ENCODE measurements at regions not wholly inside any gene's neighbourhood (a gene's known extent, or its start where the extent isn't known, plus 50 kb on each side); places are given as distances from the start of the nearest gene placed in this dataset.

GRCh38 chr11:70786021-70786665 lies 387.8 kb downstream of the CTTN start:
- DNase-seq = no peak

GRCh38 chr11:70788248-70789022 lies 390.1 kb downstream of the CTTN start:
- no peak for DNase-seq

GRCh38 chr11:70790671-70791300 lies 392.5 kb downstream of the CTTN start:
- no peak for DNase-seq

- DNase-seq = no peak
Observed at GRCh38 chr11:70796648-70797227, 398.4 kb downstream of the CTTN start.

GRCh38 chr11:70798296-70798695 lies 400.0 kb downstream of the CTTN start:
- no peak for DNase-seq

GRCh38 chr11:70799386-70799785 lies 401.1 kb downstream of the CTTN start:
- no peak for DNase-seq

GRCh38 chr11:70802185-70802584 lies 403.9 kb downstream of the CTTN start:
- DNase-seq = no peak

GRCh38 chr11:70804139-70804837 lies 406.0 kb downstream of the CTTN start:
- DNase-seq = no peak

GRCh38 chr11:70805243-70805642 lies 406.9 kb downstream of the CTTN start:
- DNase-seq = no peak

GRCh38 chr11:70805971-70806370 lies 407.6 kb downstream of the CTTN start:
- DNase-seq = no peak

- DNase-seq = no peak
Observed at GRCh38 chr11:70806461-70807194, 408.3 kb downstream of the CTTN start.

GRCh38 chr11:70807195-70807543 lies 408.8 kb downstream of the CTTN start:
- DNase-seq = no peak

GRCh38 chr11:70808686-70809375 lies 410.5 kb downstream of the CTTN start:
- no peak for DNase-seq

GRCh38 chr11:70810133-70810532 lies 411.8 kb downstream of the CTTN start:
- no peak for DNase-seq

GRCh38 chr11:70810681-70811080 lies 412.4 kb downstream of the CTTN start:
- DNase-seq = no peak

- DNase-seq = no peak
Observed at GRCh38 chr11:70811483-70811882, 413.2 kb downstream of the CTTN start.

- no peak for DNase-seq
Observed at GRCh38 chr11:70811915-70812314, 413.6 kb downstream of the CTTN start.

GRCh38 chr11:70812472-70812871 lies 414.1 kb downstream of the CTTN start:
- no peak for DNase-seq

GRCh38 chr11:70813651-70814050 lies 415.3 kb downstream of the CTTN start:
- no peak for DNase-seq

- no peak for DNase-seq
Observed at GRCh38 chr11:70815485-70815832, 417.1 kb downstream of the CTTN start.

- DNase-seq = no peak
Observed at GRCh38 chr11:70816156-70816678, 417.9 kb downstream of the CTTN start.
